ENCODE measurements at regions not wholly inside any gene's neighbourhood (a gene's known extent, or its start where the extent isn't known, plus 50 kb on each side); places are given as distances from the start of the nearest gene placed in this dataset.

- TF ChIP-seq, protein P1, sequence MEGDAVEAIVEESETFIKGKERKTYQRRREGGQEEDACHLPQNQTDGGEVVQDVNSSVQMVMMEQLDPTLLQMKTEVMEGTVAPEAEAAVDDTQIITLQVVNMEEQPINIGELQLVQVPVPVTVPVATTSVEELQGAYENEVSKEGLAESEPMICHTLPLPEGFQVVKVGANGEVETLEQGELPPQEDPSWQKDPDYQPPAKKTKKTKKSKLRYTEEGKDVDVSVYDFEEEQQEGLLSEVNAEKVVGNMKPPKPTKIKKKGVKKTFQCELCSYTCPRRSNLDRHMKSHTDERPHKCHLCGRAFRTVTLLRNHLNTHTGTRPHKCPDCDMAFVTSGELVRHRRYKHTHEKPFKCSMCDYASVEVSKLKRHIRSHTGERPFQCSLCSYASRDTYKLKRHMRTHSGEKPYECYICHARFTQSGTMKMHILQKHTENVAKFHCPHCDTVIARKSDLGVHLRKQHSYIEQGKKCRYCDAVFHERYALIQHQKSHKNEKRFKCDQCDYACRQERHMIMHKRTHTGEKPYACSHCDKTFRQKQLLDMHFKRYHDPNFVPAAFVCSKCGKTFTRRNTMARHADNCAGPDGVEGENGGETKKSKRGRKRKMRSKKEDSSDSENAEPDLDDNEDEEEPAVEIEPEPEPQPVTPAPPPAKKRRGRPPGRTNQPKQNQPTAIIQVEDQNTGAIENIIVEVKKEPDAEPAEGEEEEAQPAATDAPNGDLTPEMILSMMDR (IDR thresholded peaks at IDR 0.05) = no peak
- no peak for TF ChIP-seq POLR2A (IDR thresholded peaks at IDR 0.05)
Observed at GRCh38 chr16:17011712-17012111, 459.0 kb downstream of the XYLT1 start.

Measured in body of pancreas (tissue), 4 donors.